Parathyroid adenoma (tissue), 2 donors: ENCODE measurements at regions not wholly inside any gene's neighbourhood (a gene's known extent, or its start where the extent isn't known, plus 50 kb on each side); places are given as distances from the start of the nearest gene placed in this dataset.

ENCODE experiments used
- H2AFZ ChIP-seq: fragments of 300-600 bp; sonication (generic); one replicate; pipeline ENCODE4 v1.7.0; 2017; ENCODE audit warnings: antibody characterized with exemption, mild to moderate bottlenecking
- H3K27ac ChIP-seq: fragments of 300-600 bp; sonication (generic); one replicate; pipeline ENCODE4 v1.7.0; 2017
- H3K27me3 ChIP-seq: fragments of 300-600 bp; sonication (generic); one replicate; pipeline ENCODE4 v1.7.0; 2017; ENCODE audit warnings: low read length; ENCODE audit not compliant: control insufficient read depth, insufficient read depth
- H3K36me3 ChIP-seq: fragments of 300-600 bp; sonication (generic); one replicate; pipeline ENCODE4 v1.7.0; 2017; ENCODE audit warnings: low read length; ENCODE audit not compliant: control insufficient read depth, insufficient read depth
- H3K4me1 ChIP-seq: fragments of 300-600 bp; sonication (generic); one replicate; pipeline ENCODE4 v1.7.0; 2017; ENCODE audit warnings: control low read depth
- H3K4me2 ChIP-seq: fragments of 300-600 bp; sonication (generic); one replicate; pipeline ENCODE4 v1.7.0; 2017; ENCODE audit warnings: low read length
- H3K4me3 ChIP-seq: fragments of 300-600 bp; sonication (generic); one replicate; pipeline ENCODE4 v1.7.0; 2017; ENCODE audit warnings: low read depth, low read length
- H3K79me2 ChIP-seq: fragments of 300-600 bp; sonication (generic); one replicate; pipeline ENCODE4 v1.7.0; 2017; ENCODE audit warnings: control low read depth
- H3K9ac ChIP-seq: fragments of 300-600 bp; sonication (generic); one replicate; pipeline ENCODE4 v1.7.0; 2017; ENCODE audit warnings: mild to moderate bottlenecking
- H3K9me3 ChIP-seq: fragments of 300-600 bp; sonication (generic); one replicate; pipeline ENCODE4 v1.7.0; 2017; ENCODE audit warnings: low read length; ENCODE audit not compliant: control insufficient read depth
- TF ChIP-seq, protein P1 (sequence below): fragments of 300-600 bp; sonication (generic); IDR thresholded peaks from one replicate; pipeline ENCODE4 v1.7.0; 2017; ENCODE audit warnings: antibody characterized with exemption, mild to moderate bottlenecking
- donor health status: primary hyperparathyroidism.

DNA sequence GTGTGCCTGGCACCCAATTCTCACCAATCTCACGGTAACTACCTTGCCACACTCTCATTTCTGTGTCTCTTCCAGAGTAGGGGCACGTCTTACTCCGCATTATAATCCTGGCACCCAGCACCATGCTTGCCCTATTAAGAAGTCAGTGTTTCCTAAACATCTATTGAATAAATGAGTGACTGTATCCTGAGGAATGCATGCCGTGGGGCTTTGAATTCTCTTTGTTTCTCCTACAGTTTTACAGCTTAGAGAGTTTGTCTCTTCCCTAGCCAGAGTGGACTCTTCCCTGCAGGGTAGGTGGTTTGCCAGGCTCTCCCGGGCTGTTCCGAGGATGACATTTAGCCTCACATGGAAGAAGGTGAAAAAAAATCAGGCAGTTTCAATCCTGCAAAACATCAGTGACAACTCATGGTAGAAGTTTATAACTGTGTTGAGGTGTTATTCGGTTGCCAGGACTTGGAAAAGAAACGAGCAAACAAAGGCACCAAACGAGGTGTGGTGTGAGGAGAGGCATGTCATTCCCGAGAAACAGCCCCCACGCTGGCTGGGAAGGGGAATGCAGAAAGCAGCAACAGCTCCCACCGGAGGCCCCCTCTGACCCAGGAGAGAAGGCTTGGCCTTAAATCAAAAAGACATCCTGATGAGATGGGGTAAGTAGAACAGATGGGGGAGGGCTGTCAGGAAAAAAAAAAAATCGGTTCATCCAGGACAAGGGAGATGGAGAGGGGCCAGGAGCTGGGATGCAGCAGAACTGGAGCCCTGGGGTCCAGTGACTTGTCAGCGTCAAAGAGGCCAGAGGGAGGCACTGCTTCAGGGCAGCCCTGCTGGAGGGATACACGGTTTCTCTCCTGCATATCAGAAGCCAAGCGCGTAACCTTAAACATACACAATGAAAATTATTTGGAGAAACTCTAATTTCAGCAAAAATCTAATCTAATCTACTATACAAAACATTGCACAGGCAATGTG is 168.4 kb upstream of the ARRDC4 start:
- no peak overlapping the region for H2AFZ ChIP-seq
- no peak overlapping the region for H3K27ac ChIP-seq
- no peaks in the 10 kb centered on the region for H3K36me3 ChIP-seq
- no peak overlapping the region for H3K9ac ChIP-seq
- H3K79me2 ChIP-seq = no peaks in the 10 kb centered on the region
- no peaks in the 10 kb centered on the region for H3K9me3 ChIP-seq
- no peak overlapping the region for H3K4me3 ChIP-seq
- no peak overlapping the region for H3K4me2 ChIP-seq
- no peaks in the 10 kb centered on the region for H3K27me3 ChIP-seq
- H3K4me1 ChIP-seq = no peaks in the 10 kb centered on the region
- TF ChIP-seq, protein P1, sequence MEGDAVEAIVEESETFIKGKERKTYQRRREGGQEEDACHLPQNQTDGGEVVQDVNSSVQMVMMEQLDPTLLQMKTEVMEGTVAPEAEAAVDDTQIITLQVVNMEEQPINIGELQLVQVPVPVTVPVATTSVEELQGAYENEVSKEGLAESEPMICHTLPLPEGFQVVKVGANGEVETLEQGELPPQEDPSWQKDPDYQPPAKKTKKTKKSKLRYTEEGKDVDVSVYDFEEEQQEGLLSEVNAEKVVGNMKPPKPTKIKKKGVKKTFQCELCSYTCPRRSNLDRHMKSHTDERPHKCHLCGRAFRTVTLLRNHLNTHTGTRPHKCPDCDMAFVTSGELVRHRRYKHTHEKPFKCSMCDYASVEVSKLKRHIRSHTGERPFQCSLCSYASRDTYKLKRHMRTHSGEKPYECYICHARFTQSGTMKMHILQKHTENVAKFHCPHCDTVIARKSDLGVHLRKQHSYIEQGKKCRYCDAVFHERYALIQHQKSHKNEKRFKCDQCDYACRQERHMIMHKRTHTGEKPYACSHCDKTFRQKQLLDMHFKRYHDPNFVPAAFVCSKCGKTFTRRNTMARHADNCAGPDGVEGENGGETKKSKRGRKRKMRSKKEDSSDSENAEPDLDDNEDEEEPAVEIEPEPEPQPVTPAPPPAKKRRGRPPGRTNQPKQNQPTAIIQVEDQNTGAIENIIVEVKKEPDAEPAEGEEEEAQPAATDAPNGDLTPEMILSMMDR = no peak

DNA sequence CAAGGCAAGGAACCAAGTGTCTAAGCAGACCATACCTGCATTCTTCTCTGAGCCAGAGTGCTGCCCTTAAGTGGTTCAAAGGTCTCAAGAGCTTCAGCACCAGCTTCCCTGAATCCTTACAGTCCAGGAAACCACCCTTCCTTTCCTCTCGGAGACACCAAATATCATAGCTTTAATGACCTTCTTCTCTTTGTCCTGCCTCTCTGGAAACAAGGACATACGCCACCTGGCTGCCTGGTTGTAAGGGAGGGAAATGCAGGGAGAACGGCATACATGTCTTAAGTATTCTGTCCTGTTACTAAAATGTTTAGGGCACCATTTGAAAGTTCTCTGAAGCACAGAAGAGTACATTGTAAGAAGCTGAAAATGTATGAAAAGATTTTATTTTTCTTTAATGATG is 155.6 kb upstream of the ARRDC4 start:
- no peaks in the 10 kb centered on the region for H3K9me3 ChIP-seq
- H3K9ac ChIP-seq = no peak overlapping the region
- H3K27ac ChIP-seq = no peak overlapping the region
- H3K36me3 ChIP-seq = no peaks in the 10 kb centered on the region
- no peaks in the 10 kb centered on the region for H3K79me2 ChIP-seq
- H3K27me3 ChIP-seq = no peaks in the 10 kb centered on the region
- H3K4me3 ChIP-seq = no peak overlapping the region
- TF ChIP-seq, protein P1 = no peak
- H3K4me2 ChIP-seq = no peak overlapping the region
- H2AFZ ChIP-seq = no peak overlapping the region
- no peaks in the 10 kb centered on the region for H3K4me1 ChIP-seq

DNA sequence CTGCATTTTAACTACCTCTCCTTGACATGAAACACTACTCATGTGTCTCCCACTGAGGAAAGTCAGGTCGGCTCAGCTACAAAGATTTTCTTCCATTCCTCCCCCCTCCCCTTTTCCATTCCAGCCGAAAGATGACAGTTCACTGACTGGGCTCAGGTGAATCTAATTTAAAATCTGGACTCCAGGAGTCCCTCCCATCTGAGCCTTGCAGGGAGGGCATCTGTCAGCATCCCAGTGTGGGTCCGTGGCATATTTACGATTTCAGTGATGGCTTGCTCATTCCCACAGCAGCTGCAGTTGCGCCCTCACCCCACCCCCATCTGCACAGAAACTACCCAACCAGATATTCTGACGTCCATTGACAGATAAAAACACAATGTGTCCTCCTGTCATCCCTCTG is 153.7 kb upstream of the ARRDC4 start:
- Histone ChIP-seq H3K9me3 (no peaks in the 10 kb centered on the region), H2AFZ (no peak overlapping the region), H3K36me3 (no peaks in the 10 kb centered on the region), H3K4me3 (no peak overlapping the region), H3K4me2 (no peak overlapping the region), H3K27ac (no peak overlapping the region), H3K4me1 (no peaks in the 10 kb centered on the region), H3K79me2 (no peaks in the 10 kb centered on the region), H3K9ac (no peak overlapping the region), H3K27me3 (no peaks in the 10 kb centered on the region)
- TF ChIP-seq, protein P1 = no peak

DNA sequence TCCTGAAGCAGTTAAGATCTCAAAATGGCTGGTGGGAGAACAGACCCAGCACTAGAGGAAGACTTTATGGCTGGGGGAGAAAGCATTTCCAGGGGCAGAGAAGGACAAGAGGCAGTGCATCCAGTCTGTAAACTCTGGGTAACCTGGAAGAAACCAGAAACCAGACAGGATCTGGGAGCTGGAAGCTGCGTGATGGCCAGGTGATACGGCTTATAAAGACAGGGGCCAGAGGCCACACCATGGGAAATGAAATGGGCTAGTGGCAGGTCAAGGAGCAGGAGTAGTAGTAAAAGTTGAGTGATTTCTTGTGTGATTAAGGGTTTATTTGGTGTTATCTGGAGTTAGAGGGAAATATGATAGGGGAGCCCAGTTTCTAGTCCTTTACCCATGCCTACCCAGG is 144.7 kb upstream of the ARRDC4 start:
- no peak overlapping the region for H3K4me2 ChIP-seq
- H3K36me3 ChIP-seq = no peaks in the 10 kb centered on the region
- H3K27ac ChIP-seq = no peak overlapping the region
- no peaks in the 10 kb centered on the region for H3K27me3 ChIP-seq
- no peaks in the 10 kb centered on the region for H3K9me3 ChIP-seq
- H3K4me3 ChIP-seq = no peak overlapping the region
- H2AFZ ChIP-seq = no peak overlapping the region
- no peaks in the 10 kb centered on the region for H3K79me2 ChIP-seq
- TF ChIP-seq, protein P1 = no peak
- H3K4me1 ChIP-seq = no peaks in the 10 kb centered on the region
- H3K9ac ChIP-seq = no peak overlapping the region
